ENCODE measurements at regions not wholly inside any gene's neighbourhood (a gene's known extent, or its start where the extent isn't known, plus 50 kb on each side); places are given as distances from the start of the nearest gene placed in this dataset.
"Not testable (repeated sequence)": the region's sequence is repeated elsewhere in the genome, so short reads cannot be mapped to it uniquely, and the experiment has no call there.

DNA sequence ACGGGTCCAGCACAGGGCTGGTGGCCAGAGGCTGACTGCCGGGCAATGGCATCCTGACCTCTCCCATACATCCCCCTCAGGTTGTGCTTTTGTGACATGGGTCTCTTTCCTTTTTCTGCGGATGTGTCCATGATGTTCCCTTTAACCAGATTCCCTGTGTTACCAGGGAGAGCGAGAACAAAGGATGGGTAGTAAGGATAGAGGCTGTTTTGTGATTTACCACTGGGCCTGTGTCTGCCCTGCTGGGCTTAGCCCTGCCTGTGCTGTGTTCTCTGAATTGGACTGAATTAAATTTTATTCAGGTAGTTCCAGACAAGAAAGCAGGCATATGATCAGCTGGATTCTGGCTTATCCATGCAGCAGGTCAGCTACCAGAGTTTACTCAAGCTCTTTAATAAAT is 301.6 kb downstream of the RWDD3 start:
- Histone ChIP-seq H3K4me1 (ENCODE audit: insufficient read depth, low read length) (no peaks in the 10 kb centered on the region), H3K36me3 (ENCODE audit: insufficient read depth, low read length) (no peaks in the 10 kb centered on the region), H3K9me3 (ENCODE audit: control insufficient read depth in 1 of 2, insufficient read depth in 1 of 2, low read length in 2 of 2) (peaks cover 0 to 8% of the 10 kb centered on the region in 2 experiments), H3K27ac (ENCODE audit: low read depth in 1 of 2, low read length in 2 of 2) (no peak overlapping the region), H3K27me3 (ENCODE audit: control insufficient read depth in 1 of 2, insufficient read depth in 2 of 2, low read length in 2 of 2) (no peaks in the 10 kb centered on the region), H3K4me3 (ENCODE audit: low read length) (no peak overlapping the region)
- intact Hi-C loops (cut with DNase I, micrococcal nuclease): no loop called here
- TF ChIP-seq, protein P1, sequence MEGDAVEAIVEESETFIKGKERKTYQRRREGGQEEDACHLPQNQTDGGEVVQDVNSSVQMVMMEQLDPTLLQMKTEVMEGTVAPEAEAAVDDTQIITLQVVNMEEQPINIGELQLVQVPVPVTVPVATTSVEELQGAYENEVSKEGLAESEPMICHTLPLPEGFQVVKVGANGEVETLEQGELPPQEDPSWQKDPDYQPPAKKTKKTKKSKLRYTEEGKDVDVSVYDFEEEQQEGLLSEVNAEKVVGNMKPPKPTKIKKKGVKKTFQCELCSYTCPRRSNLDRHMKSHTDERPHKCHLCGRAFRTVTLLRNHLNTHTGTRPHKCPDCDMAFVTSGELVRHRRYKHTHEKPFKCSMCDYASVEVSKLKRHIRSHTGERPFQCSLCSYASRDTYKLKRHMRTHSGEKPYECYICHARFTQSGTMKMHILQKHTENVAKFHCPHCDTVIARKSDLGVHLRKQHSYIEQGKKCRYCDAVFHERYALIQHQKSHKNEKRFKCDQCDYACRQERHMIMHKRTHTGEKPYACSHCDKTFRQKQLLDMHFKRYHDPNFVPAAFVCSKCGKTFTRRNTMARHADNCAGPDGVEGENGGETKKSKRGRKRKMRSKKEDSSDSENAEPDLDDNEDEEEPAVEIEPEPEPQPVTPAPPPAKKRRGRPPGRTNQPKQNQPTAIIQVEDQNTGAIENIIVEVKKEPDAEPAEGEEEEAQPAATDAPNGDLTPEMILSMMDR (IDR thresholded peaks at IDR 0.05): no peak
- H3K4me3 Mint-ChIP-seq: no peak overlapping the region
- H3K36me3 Mint-ChIP-seq (ENCODE audit: low read depth): no peaks in the 10 kb centered on the region
- H3K27ac Mint-ChIP-seq: no peak overlapping the region
- ChIA-PET CTCF (no interaction called here), POLR2A (no interaction called here)
- H3K27me3 Mint-ChIP-seq: no peaks in the 10 kb centered on the region
- peaks cover 4% of the 10 kb centered on the region for H3K9me3 Mint-ChIP-seq
- H3K4me1 Mint-ChIP-seq (ENCODE audit: low read depth): no peaks in the 10 kb centered on the region
- ATAC-seq (ENCODE audit: poor library complexity) (no peak), DNase-seq (no peak)

- peaks cover 3% of the 10 kb centered on the region for H3K9me3 Mint-ChIP-seq
- no peak overlapping the region for H3K27ac Mint-ChIP-seq
- CTCF ChIA-PET: no interaction called here
- Histone ChIP-seq H3K9me3 (ENCODE audit: control insufficient read depth in 1 of 2, insufficient read depth in 1 of 2, low read length in 2 of 2) (peaks cover 0 to 8% of the 10 kb centered on the region in 2 experiments), H3K36me3 (ENCODE audit: insufficient read depth, low read length) (no peaks in the 10 kb centered on the region), H3K27ac (ENCODE audit: low read depth in 1 of 2, low read length in 2 of 2) (no peak overlapping the region), H3K27me3 (ENCODE audit: control insufficient read depth in 1 of 2, insufficient read depth in 2 of 2, low read length in 2 of 2) (no peaks in the 10 kb centered on the region), H3K4me3 (ENCODE audit: low read length) (no peak overlapping the region), H3K4me1 (ENCODE audit: insufficient read depth, low read length) (no peaks in the 10 kb centered on the region)
- H3K4me1 Mint-ChIP-seq (ENCODE audit: low read depth): no peaks in the 10 kb centered on the region
- ATAC-seq (ENCODE audit: poor library complexity) (no peak), DNase-seq (no peak)
- intact Hi-C loops (cut with DNase I, micrococcal nuclease): no loop called here
- POLR2A ChIA-PET: no interaction called here
- TF ChIP-seq, protein P1 (IDR thresholded peaks at IDR 0.05): no peak
- no peaks in the 10 kb centered on the region for H3K36me3 Mint-ChIP-seq (ENCODE audit: low read depth)
- H3K27me3 Mint-ChIP-seq: no peaks in the 10 kb centered on the region
- no peak overlapping the region for H3K4me3 Mint-ChIP-seq
Measured at GRCh38 chr1:95536501-95536900, 302.5 kb downstream of the RWDD3 start.

- Mint-ChIP-seq H3K9me3 (peaks cover 2% of the 10 kb centered on the region), H3K27ac (no peak overlapping the region), H3K4me1 (ENCODE audit: low read depth) (no peaks in the 10 kb centered on the region), H3K36me3 (ENCODE audit: low read depth) (no peaks in the 10 kb centered on the region), H3K27me3 (no peaks in the 10 kb centered on the region), H3K4me3 (no peak overlapping the region)
- ChIA-PET CTCF (no interaction called here), POLR2A (no interaction called here)
- TF ChIP-seq, protein P1 (IDR thresholded peaks at IDR 0.05): no peak
- no peak overlapping the region for H3K27ac ChIP-seq (ENCODE audit: low read depth in 1 of 2, low read length in 2 of 2)
- intact Hi-C loops (cut with DNase I, micrococcal nuclease): no loop called here
- H3K4me3 ChIP-seq (ENCODE audit: low read length): no peak overlapping the region
- H3K27me3 ChIP-seq (ENCODE audit: control insufficient read depth in 1 of 2, insufficient read depth in 2 of 2, low read length in 2 of 2): no peaks in the 10 kb centered on the region
- no peaks in the 10 kb centered on the region for H3K36me3 ChIP-seq (ENCODE audit: insufficient read depth, low read length)
- no peak for ATAC-seq (ENCODE audit: poor library complexity)
- DNase-seq: no peak
- H3K4me1 ChIP-seq (ENCODE audit: insufficient read depth, low read length): no peaks in the 10 kb centered on the region
- H3K9me3 ChIP-seq (ENCODE audit: control insufficient read depth in 1 of 2, insufficient read depth in 1 of 2, low read length in 2 of 2): peaks cover 0 to 8% of the 10 kb centered on the region in 2 experiments
Measured at GRCh38 chr1:95537176-95537575, 303.2 kb downstream of the RWDD3 start.

DNA sequence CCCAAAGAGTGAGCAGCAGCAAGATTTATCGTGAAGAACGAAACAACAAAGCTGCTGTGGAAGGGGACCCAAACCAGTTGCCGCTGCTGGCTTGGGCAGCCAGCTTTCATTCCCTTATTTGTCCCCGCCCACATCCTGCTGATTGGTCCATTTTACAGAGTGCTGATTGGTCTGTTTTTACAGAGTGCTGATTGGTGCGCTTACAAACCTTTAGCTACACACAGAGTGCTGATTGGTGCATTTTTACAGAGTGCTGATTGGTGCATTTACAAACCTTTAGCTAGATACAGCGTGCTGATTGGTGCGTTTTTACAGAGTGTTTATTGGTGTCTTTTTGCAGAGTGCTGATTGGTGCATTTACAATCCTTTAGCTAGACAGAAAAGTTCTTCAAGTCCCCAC is 304.2 kb downstream of the RWDD3 start:
- intact Hi-C loops (cut with DNase I, micrococcal nuclease); H3K36me3 Mint-ChIP-seq (ENCODE audit: low read depth); ATAC-seq (ENCODE audit: poor library complexity); DNase-seq; H3K36me3 ChIP-seq (ENCODE audit: insufficient read depth, low read length); H3K27ac ChIP-seq (ENCODE audit: low read depth in 1 of 2, low read length in 2 of 2); H3K4me1 ChIP-seq (ENCODE audit: insufficient read depth, low read length); H3K27me3 ChIP-seq (ENCODE audit: control insufficient read depth in 1 of 2, insufficient read depth in 2 of 2, low read length in 2 of 2); H3K27ac Mint-ChIP-seq; H3K9me3 Mint-ChIP-seq; H3K9me3 ChIP-seq (ENCODE audit: control insufficient read depth in 1 of 2, insufficient read depth in 1 of 2, low read length in 2 of 2); H3K27me3 Mint-ChIP-seq; POLR2A ChIA-PET; H3K4me3 Mint-ChIP-seq; H3K4me1 Mint-ChIP-seq (ENCODE audit: low read depth); H3K4me3 ChIP-seq (ENCODE audit: low read length): not testable (repeated sequence)
- CTCF ChIA-PET: interaction anchor here (1.2 kb wide), 1 partner anchor 49 kb away, joined by 3 read pairs; no protein-coding TSS in a partner anchor
